HG02943 (cell line): ENCODE measurements at regions not wholly inside any gene's neighbourhood (a gene's known extent, or its start where the extent isn't known, plus 50 kb on each side); places are given as distances from the start of the nearest gene placed in this dataset.

Experiments used
- ATAC-seq: cut with Tn5 transposase; IDR thresholded peaks from one replicate; pipeline ENCODE4 v1.9.1; 2021; ENCODE audit warnings: mild to moderate bottlenecking, low read depth, moderate library complexity; ENCODE audit not compliant: unreplicated experiment

GRCh38 chr2:107359021-107359420, 467.7 kb upstream of the RGPD4 start:
- ATAC-seq, result no peak

GRCh38 chr2:107361751-107362381, 464.8 kb upstream of the RGPD4 start:
- ATAC-seq, result no peak

- no peak for ATAC-seq
Measured at GRCh38 chr2:107362993-107363392, 463.7 kb upstream of the RGPD4 start.

GRCh38 chr2:107363806-107364205, 462.9 kb upstream of the RGPD4 start:
- ATAC-seq, result no peak

- ATAC-seq, result no peak
Measured at GRCh38 chr2:107364361-107364950, 462.2 kb upstream of the RGPD4 start.

- no peak for ATAC-seq
Measured at GRCh38 chr2:107374249-107374648, 452.4 kb upstream of the RGPD4 start.

- no peak for ATAC-seq
Measured at GRCh38 chr2:107376909-107377308, 449.8 kb upstream of the RGPD4 start.

GRCh38 chr2:107380912-107381311, 445.8 kb upstream of the RGPD4 start:
- no peak for ATAC-seq

- no peak for ATAC-seq
Measured at GRCh38 chr2:107383691-107384090, 443.0 kb upstream of the RGPD4 start.

GRCh38 chr2:107384422-107384821, 442.3 kb upstream of the RGPD4 start:
- no peak for ATAC-seq

GRCh38 chr2:107385921-107386320, 440.8 kb upstream of the RGPD4 start:
- no peak for ATAC-seq

- no peak for ATAC-seq
Measured at GRCh38 chr2:107392241-107392704, 434.4 kb upstream of the RGPD4 start.

GRCh38 chr2:107393516-107393915, 433.2 kb upstream of the RGPD4 start:
- no peak for ATAC-seq

- no peak for ATAC-seq
Measured at GRCh38 chr2:107398683-107399082, 428.0 kb upstream of the RGPD4 start.

- no peak for ATAC-seq
Measured at GRCh38 chr2:107402330-107402729, 424.4 kb upstream of the RGPD4 start.

- ATAC-seq, result no peak
Measured at GRCh38 chr2:107405261-107405660, 421.4 kb upstream of the RGPD4 start.

GRCh38 chr2:107407017-107407416, 419.7 kb upstream of the RGPD4 start:
- no peak for ATAC-seq

- ATAC-seq, result no peak
Measured at GRCh38 chr2:107407974-107408373, 418.7 kb upstream of the RGPD4 start.

- ATAC-seq, result no peak
Measured at GRCh38 chr2:107411267-107411666, 415.4 kb upstream of the RGPD4 start.

- ATAC-seq, result no peak
Measured at GRCh38 chr2:107412209-107412904, 414.3 kb upstream of the RGPD4 start.

GRCh38 chr2:107412981-107413380, 413.7 kb upstream of the RGPD4 start:
- no peak for ATAC-seq

- no peak for ATAC-seq
Measured at GRCh38 chr2:107414376-107414775, 412.3 kb upstream of the RGPD4 start.
